ENCODE measurements at regions not wholly inside any gene's neighbourhood (a gene's known extent, or its start where the extent isn't known, plus 50 kb on each side); places are given as distances from the start of the nearest gene placed in this dataset.

GRCh38 chr9:105083256-105083655 lies 155.3 kb upstream of the ABCA1 start:
- TF ChIP-seq CTCF (conservative IDR thresholded peaks at IDR 0.05; ENCODE audit: low read length) (no peak), EZH2phosphoT487 (IDR thresholded peaks at IDR 0.05; ENCODE audit: borderline replicate concordance, low read depth, low read length) (no peak)

All from OCI-LY7 (cell line).